ENCODE measurements at regions not wholly inside any gene's neighbourhood (a gene's known extent, or its start where the extent isn't known, plus 50 kb on each side); places are given as distances from the start of the nearest gene placed in this dataset.
"Not testable (repeated sequence)": the region's sequence is repeated elsewhere in the genome, so short reads cannot be mapped to it uniquely, and the experiment has no call there.

GRCh38 chr7:35910621-35911020, 109.8 kb downstream of the SEPTIN7 start:
- DNase-seq: not testable (repeated sequence)

GRCh38 chr7:35913350-35913749, 112.5 kb downstream of the SEPTIN7 start:
- DNase-seq: not testable (repeated sequence)

GRCh38 chr7:35914214-35914613, 113.4 kb downstream of the SEPTIN7 start:
- DNase-seq: not testable (repeated sequence)

- not testable (repeated sequence) for DNase-seq
These were observed 114.5 kb downstream of the SEPTIN7 start for GRCh38 chr7:35915247-35915955.

GRCh38 chr7:35918217-35918616, 117.4 kb downstream of the SEPTIN7 start:
- not testable (repeated sequence) for DNase-seq

- not testable (repeated sequence) for DNase-seq
These were observed 118.8 kb downstream of the SEPTIN7 start for GRCh38 chr7:35919607-35920006.

GRCh38 chr7:35921338-35921737, 120.5 kb downstream of the SEPTIN7 start:
- not testable (repeated sequence) for DNase-seq

- not testable (repeated sequence) for DNase-seq
These were observed 123.8 kb downstream of the SEPTIN7 start for GRCh38 chr7:35924668-35925067.

- DNase-seq: not testable (repeated sequence)
These were observed 126.1 kb downstream of the SEPTIN7 start for GRCh38 chr7:35926966-35927365.

GRCh38 chr7:35931134-35931533, 130.3 kb downstream of the SEPTIN7 start:
- DNase-seq: not testable (repeated sequence)

GRCh38 chr7:35931551-35931950, 130.7 kb downstream of the SEPTIN7 start:
- not testable (repeated sequence) for DNase-seq

- not testable (repeated sequence) for DNase-seq
These were observed 139.8 kb downstream of the SEPTIN7 start for GRCh38 chr7:35940695-35941094.

GRCh38 chr7:35945621-35946020, 144.8 kb downstream of the SEPTIN7 start:
- not testable (repeated sequence) for DNase-seq

- DNase-seq: not testable (repeated sequence)
These were observed 154.9 kb downstream of the SEPTIN7 start for GRCh38 chr7:35955735-35956134.

GRCh38 chr7:35956988-35957387, 156.1 kb downstream of the SEPTIN7 start:
- DNase-seq: not testable (repeated sequence)

GRCh38 chr7:35961260-35961659, 160.4 kb downstream of the SEPTIN7 start:
- not testable (repeated sequence) for DNase-seq

GRCh38 chr7:35962607-35963006, 161.8 kb downstream of the SEPTIN7 start:
- DNase-seq: not testable (repeated sequence)

- DNase-seq: no peak
These were observed 166.7 kb downstream of the SEPTIN7 start for GRCh38 chr7:35967366-35968139.

- DNase-seq: no peak
These were observed 167.5 kb downstream of the SEPTIN7 start for GRCh38 chr7:35968140-35968940.

GRCh38 chr7:35969066-35969465, 168.2 kb downstream of the SEPTIN7 start:
- no peak for DNase-seq

GRCh38 chr7:35970458-35970857, 169.6 kb downstream of the SEPTIN7 start:
- no peak for DNase-seq

- no peak for DNase-seq
These were observed 170.5 kb downstream of the SEPTIN7 start for GRCh38 chr7:35971133-35971891.
